ENCODE measurements at regions not wholly inside any gene's neighbourhood (a gene's known extent, or its start where the extent isn't known, plus 50 kb on each side); places are given as distances from the start of the nearest gene placed in this dataset.
"Not testable (repeated sequence)": the region's sequence is repeated elsewhere in the genome, so short reads cannot be mapped to it uniquely, and the experiment has no call there.

DNA sequence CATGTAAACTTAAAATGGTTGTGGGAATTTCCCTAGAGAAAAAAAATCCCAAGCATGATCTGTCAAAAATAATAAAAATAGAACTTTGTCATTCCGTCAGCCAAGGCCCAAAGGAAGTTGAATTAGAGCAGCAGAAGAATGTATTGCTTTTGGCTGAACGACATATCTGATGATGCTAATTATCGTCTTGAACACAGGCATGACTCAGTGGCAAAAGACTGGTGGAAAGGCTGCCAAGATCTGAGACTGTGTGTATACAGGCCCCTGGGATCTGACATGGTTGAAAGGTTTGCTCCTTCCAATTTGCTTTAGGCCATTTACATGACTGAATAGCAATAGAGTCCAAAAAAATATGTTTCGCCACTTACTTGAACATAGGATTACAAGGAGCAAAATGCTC lies 1057.1 kb upstream of the CRIM1 start:
- DNase-seq (ENCODE audit: low spot score) = no peak

DNA sequence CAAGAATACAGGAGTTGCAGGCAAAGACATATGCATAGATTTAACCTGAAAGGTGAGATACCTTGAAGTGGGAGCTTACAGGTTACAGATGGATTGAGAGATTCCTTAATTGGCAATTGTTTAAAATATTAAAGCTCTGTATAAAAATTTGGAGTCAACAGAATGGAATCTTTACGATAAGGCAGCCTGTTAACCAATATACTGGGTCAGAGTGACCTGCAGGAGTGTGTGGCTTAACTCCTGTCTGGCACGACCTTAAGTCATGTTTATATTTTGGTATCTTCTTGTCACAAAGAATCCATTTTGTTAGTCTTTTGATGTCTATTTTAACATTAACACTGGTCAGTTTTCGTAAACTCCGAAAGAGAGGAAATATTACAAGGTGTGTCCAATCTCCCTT lies 1058.2 kb upstream of the CRIM1 start:
- no peak for DNase-seq (ENCODE audit: low spot score)

DNA sequence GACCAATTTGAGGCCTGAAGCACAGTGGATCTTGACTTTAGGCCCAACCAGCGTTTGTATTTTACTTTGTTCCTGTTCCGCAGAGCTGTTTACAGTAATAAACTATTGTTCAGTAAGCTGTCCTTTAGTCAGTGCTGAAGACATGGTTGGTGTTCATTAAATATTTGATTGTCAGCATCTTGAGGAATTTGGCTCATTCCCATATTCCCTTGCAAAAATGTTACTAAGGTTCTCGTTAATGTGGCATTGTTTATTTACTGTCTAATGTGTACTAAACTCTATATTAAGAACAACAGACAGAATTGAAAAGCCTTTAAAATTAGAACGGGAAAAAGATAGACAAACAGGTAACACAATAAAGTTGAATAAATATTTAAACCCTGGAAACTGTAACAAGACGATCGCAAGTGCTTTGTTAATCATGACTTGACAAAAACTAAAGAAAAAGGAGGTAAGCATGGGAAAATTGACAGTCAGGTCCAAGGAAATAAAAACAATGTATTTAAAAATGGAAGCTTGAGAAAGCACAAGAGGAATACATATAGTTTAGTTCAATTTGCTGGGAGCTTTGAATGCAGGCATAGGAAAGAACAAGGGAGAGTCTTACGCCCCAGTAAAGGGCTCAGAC lies 1060.8 kb upstream of the CRIM1 start:
- no peak for DNase-seq (ENCODE audit: low spot score)

DNA sequence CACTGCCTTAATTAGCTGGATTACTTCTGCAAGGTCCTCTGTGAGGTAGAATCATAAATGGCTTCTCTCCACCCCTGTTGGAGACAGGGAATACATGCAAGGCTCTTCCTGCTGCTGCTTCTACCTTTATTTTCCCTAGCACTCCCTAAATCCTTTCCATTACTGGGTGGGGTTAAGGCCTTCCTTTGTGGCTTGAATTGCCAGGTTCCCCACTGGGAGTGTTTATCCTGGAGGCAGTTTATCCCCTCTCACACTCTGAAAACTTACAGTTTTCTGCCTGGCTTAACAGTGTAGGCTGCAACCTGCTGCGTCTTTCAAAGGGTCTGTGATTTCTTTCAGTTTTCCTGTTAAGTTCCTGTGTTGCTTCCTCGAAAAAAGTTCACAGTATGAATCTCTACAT lies 1062.3 kb upstream of the CRIM1 start:
- no peak for DNase-seq (ENCODE audit: low spot score)

DNA sequence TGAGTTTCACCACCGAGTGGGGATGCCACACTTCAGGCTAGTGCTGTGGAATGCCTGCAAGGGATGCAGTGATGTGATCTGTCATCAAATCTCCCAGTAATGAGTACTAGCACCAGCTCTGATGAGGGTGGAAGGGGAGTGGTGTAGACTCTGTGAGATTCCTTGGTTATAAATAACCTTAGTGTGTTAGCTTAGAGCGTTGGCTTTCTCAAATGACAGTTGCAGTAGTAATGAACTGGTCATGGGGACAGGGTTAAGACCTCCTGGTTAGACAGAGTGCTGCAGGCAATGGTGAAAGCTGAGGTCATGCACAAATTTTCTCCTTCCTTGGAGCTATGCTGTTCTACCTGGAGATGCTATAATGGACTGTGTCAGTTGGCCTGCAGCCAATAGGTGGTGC lies 1063.4 kb upstream of the CRIM1 start:
- no peak for DNase-seq (ENCODE audit: low spot score)

DNA sequence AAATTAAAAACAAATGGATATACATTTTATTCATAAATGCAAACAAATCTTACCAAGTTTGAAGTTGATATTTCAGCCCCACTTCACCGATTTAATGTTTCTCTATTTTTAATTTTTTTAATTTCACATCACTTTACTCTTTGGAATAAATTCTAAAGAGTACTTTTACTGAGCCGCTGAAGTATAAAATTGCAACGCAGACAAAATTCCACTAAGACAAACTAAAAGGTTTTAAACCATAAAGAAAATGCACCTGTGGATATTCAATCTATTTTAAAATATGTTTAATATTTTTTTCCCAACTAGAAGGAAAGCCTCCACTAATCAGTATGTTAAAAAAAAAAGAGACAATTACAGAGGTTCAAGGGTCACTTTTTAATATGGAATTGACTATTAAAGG lies 1073.9 kb upstream of the CRIM1 start:
- no peak for DNase-seq (ENCODE audit: low spot score)

DNA sequence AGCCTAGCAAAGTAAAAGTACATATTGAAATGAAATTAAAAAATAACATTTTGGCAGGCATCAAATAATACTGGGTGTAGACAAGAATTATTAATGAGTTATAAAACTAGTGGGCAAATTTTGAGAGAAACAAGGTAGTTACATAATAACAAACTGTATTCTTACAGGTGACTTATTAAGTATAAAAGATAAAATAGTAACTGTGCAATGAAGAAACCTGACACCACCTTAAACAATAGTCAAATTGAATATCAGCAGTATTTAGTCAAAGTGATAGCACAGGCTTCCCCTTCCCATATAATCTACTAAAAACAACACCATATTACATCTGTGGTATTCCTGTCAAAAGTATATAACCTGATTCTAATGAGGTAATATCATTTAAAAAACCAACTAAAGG lies 1099.8 kb upstream of the CRIM1 start:
- DNase-seq (ENCODE audit: low spot score) = no peak

DNA sequence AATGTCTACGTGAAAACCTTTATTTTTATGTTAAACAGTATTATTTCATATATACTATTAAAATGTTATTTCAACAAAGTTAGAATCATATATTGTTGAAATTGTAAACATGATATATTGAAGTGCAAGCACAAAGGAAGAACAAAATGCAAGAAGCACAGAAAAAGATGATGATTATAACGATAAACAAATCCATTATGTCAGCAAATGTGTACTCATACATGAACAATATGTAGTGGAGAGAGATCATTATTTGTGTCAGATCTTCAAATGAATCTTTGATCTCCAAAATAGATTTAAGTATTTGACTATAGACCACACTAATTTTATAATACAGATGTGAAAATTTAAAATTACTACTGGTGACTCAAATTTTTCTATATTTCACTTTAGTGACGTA lies 1104.4 kb upstream of the CRIM1 start:
- DNase-seq (ENCODE audit: low spot score) = no peak

DNA sequence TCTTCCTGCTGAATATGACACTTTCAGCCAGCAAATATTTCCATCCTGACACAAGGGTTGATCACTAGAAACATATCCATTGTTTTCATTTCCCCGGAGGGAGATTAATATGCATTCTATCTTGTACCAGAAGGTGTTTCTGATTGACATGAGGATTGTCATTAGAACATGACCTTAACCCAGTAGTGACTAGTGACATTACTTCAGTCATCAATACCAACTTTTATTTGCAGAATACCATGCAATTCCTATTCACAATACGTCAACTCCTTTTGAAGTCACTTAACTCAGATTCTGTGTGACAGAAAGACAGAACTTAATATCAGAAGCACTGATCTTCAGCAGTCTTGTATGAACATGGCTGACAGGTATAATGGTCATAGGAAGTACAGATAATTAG lies 1108.9 kb upstream of the CRIM1 start:
- DNase-seq (ENCODE audit: low spot score) = no peak

DNA sequence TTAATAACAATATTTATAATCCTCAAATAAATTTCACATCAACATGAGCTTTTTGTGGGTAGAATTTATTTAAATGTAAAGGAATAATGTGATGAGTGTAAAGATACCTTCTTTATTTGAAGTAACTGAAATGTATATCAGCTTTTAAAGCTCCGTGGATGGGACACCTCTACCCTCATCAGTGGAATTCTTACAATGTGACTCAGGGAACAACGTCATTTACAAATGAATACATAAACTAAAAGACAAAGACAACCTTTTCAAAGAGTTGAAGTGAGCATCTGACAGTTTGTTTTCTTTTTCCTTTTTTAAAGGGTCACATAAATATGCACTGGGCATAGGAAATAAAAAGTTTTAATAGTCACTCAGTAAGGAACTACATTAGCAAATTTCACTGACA lies 1127.0 kb upstream of the CRIM1 start:
- no peak for DNase-seq (ENCODE audit: low spot score)

DNA sequence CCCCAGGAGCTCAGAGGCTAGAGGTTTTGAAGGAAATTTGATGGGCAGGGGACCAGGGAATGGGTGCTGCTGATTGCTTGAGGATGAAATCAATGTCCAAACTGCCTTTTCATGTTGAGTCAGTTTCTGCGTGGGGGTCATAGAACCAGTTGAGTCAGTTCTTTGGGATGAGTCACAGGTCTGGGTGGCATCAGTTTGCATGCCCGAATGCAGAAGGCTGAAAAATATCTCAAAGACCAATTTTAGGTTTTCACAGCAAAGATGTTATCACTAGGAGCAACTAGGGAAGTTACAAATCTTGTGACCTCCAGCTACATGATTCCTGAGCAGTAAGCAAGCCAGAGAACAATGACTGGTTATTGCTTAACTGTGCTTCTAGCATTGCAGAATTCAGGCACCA lies 1135.1 kb upstream of the CRIM1 start:
- no peak for DNase-seq (ENCODE audit: low spot score)

DNA sequence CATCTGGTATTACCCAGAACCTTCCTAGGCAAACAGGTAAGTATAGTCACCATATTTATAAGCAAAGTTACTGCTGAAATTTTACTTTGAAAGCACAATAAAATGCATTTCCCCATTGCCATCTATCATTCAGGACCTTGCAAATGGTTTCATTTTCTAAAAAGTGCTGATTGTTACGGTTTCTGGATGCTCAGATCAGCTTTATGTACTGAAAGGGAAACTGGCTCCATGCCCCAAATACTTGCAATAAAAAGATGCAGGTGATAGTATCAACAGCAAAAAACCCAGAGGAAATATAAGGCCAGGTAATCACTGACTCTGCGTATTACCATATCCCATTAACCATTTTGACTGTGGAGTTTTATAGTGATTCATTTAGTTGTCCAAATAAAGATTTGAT lies 1150.7 kb upstream of the CRIM1 start:
- no peak for DNase-seq (ENCODE audit: low spot score)

DNA sequence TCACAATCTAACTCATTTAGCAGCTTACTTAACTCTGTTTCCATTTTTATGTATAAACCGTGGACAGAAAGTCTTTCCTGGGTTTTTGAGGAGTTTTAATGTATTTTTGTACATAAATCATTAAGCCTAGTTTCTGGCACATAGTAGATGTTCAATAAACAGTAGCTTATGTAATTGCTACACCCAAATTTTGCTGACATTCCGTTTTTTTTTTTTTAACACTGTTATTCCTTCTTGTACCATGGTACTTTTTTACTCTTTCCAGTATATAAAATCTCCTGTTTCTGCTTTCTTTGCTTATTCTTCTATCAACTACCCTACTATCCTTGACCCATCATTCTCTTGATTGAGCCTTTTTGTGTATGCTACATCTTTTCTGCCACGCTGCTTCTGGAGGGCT lies 1151.3 kb upstream of the CRIM1 start:
- no peak for DNase-seq (ENCODE audit: low spot score)

DNA sequence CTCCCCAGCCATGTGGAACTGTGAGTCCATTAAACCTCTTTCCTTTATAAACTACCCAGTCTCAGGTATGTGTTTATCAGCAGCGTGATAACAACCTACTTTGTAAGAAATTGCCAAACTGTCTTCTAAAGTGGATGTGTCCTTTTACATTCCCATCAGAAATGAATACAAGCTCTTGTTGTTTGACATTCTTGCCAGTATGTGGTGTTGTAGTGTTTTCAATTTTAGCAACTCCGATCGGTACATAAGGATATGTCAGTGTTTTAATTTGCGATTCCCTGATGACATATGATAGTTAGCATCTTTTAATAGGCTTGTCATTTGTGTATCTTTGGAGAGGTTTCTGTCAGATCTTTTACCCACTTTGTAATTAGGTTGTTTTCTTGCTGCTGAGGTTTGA lies 1156.3 kb upstream of the CRIM1 start:
- no peak for DNase-seq (ENCODE audit: low spot score)

DNA sequence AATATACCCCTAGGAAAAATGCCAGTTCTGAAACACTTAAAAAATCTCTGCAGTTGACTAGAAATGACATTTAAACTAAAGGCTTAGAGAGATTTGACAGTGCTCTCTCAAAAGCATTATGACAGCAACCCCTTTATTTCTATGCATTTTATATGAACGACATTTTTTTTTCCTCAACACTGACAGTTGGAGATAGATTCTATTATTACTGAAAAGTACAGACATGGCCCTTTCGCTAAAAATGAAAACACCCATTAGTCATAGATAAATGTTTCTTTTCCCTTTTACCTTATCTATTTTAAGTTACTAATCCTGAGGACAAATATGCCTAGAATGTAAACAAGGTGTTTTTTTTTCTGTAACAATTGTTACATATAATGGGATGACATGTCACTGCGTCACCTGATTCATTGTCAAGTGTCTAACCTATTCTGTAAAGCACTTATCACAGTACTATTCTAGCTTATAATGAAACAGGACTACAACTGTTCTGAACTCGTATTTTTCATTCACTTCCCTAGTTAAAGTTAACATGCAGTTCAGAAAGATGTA lies 1169.6 kb upstream of the CRIM1 start:
- DNase-seq (ENCODE audit: low spot score) = no peak

DNA sequence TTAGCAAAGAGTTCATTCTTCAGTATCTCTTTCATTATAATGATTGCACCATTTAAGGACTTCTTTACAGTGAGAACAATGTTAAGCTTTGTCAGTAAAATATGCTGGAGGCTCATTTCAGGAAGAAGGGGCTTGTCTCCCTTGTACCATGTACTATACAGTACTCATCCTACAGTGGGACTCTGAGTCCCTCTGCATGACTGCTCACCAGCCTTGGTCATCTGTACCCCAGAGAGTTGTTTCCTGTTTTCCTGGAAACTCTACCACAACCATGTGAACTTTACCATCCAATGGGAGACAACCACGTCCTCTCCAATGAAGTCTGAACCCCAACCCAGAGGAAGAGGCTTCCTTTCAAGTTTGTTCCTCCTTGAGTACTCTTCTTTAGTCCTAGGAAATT lies 1171.1 kb upstream of the CRIM1 start:
- no peak for DNase-seq (ENCODE audit: low spot score)

DNA sequence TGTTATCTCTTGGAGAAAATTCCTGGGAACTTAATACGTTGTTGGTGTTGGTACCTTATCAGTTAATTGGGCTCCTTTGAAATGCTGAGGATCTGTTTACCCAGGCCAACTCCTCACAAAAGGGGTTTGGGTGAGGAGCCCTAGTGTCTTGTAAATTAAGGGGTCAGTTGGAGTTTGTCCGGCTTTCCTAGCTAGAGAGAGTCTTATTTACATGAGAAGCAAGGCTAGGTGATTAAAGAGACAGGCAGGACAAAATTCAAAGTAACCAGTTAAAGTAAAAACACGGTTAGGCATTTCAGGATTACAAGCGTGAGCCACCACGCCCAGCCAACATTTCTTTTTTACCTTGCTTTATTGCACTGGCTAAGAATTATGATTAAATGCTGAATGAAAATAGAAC lies 1178.9 kb upstream of the CRIM1 start:
- not testable (repeated sequence) for DNase-seq (ENCODE audit: low spot score)

DNA sequence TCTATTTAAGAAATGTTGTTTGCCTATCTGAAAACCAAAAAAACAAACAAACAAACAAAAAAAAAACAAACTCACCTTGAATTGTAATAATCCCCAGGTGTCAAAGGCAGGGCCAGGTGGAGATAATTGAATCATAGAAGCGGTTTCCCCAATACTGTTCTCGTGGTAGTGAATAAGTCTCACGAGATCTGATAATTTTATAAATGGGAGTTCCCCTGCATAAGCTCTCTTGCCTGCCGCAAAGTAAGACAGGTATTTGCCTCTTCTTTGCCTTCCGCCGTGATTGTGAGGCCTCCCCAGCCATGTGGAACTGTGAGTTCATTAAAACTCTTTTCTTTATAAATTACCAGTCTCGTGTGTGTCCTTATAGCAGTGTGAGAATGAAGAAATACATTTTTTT lies 1180.7 kb upstream of the CRIM1 start:
- no peak for DNase-seq (ENCODE audit: low spot score)

DNA sequence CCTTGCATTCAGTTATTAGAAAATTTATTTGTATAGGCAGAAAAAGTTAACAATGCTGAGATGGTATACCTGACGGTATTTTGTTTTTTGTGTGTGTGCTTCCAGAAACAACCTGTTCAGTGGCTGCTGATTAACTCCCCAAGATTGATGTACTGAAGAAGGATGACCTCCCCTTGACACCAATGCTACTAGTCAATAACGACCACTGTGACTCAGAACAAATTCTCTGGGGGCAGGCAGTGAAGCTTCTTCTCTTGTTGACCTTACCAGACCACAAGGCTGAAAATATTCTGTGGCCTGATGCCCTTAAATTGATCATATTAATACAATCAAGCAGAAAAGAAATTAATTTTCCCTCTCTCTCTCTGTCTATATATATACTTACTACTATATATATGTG lies 1182.9 kb upstream of the CRIM1 start:
- no peak for DNase-seq (ENCODE audit: low spot score)

DNA sequence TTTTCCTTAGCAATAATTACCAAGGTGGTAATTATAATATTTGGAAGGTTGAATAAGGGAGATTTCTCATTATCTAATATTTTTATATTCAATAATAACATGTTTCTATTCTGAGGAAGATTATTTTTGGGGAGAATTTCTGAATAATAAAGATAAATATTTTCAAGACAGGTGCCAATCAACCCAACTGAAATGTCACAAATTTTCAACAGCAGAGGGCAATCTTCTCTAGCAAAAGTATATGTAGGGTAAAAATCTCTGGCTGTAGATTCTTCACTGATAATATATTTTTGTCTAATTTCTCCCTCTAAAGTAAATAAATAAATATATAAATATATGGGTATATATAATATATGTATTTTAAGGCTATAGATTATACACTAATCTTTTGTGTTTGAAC lies 1187.2 kb upstream of the CRIM1 start:
- DNase-seq (ENCODE audit: low spot score) = no peak

DNA sequence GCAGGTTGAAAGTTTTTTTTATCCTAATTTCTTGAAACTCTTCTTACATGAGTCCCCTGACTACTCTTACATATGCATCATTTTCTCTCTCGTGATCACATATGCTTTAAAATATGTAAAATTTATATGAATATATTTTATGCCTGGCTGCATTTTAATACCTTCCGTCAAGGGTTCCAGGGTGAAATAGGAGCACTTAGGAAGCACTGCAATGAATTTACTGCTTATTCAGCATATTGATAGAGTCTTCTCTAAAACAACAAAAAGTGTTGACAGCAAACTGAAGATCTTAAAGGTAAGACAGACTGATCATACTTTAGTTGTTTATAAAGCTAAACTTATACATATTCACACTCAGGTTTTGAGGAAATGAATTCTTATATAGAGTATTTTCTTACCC lies 1191.6 kb upstream of the CRIM1 start:
- no peak for DNase-seq (ENCODE audit: low spot score)

DNA sequence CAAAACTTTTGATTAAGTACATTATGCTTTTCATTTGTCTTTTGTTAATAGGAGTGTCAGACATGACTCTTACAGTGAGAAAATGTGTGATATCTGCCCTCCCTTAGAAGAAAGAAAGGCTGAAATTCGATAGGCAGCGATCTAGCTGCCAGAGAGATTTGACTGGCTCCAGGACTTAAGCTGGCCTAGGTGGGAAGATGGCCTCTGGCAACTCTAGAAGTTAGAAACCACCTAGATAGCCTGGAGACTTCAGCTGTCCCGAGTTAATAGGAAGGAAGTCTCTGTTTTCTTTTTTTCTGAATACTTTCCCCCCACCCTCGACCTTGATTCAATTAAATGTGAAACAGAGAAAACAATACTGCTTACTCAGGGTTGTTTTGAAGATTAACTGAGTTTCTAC lies 1194.7 kb upstream of the CRIM1 start:
- DNase-seq (ENCODE audit: low spot score) = no peak

DNA sequence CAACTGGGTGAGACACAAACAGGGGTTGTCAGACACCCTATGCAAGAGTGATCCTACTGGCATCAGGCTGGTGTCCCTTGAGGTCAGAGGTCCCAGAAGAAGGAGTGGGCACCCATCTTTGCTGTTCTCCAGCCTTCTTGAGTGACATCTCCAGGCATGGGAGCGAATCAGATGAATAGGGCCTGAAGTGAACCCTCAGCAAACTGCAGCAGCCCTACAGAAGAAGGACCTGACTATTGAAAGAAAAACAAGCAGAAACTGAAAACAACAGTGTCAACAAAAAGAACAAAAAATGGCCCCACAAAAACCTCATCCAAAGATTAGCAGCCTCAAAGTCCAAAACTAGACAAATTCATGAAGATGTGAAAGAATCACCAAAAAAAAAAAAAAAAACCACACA lies 1229.7 kb upstream of the CRIM1 start:
- DNase-seq (ENCODE audit: low spot score) = no peak

DNA sequence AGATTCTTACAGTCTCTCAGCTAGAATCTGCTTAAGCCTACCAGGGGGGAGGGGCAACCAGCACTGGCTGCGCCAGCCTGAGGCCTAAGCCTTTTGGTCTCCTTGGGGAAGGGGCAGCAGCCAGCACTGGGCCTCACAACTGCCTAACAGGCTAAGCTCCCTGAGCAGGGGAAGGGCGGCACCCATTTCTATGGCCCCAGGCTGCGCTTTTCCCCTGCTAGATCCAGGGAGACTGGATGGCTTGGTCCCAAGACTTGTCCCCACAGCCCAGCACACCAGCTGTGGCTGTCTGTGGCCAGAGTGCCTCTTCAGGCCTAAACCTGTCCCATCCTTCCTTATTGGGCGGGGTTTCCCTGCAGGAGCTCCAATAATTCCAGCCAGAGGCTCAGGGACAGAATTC lies 1230.3 kb upstream of the CRIM1 start:
- DNase-seq (ENCODE audit: low spot score) = no peak

DNA sequence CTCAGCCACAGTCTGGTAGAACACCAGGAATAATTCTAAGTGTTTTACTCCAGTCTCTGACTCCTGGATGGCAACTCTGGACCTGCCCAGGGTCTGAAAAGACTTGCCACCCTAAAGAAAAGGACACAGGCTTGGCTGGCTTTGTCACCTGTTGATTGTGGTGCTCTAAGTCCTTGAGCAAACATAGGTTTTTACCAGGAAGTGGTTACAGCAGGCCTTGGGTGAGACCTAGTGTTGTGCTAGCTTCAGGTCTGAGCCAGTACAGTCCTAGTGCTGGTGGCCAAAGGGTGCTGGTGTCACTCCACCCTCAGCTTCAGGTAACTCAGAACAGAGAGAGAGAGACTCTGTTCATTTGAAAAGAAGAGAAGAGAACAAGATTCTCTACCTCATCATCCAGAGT lies 1239.4 kb upstream of the CRIM1 start:
- no peak for DNase-seq (ENCODE audit: low spot score)
